HG03139 (cell line): ENCODE measurements at regions not wholly inside any gene's neighbourhood (a gene's known extent, or its start where the extent isn't known, plus 50 kb on each side); places are given as distances from the start of the nearest gene placed in this dataset.
"Not testable (repeated sequence)": the region's sequence is repeated elsewhere in the genome, so short reads cannot be mapped to it uniquely, and the experiment has no call there.

Source experiments
- ATAC-seq: cut with Tn5 transposase; IDR thresholded peaks from one replicate; pipeline ENCODE4 v1.9.1; 2021; ENCODE audit not compliant: unreplicated experiment

DNA sequence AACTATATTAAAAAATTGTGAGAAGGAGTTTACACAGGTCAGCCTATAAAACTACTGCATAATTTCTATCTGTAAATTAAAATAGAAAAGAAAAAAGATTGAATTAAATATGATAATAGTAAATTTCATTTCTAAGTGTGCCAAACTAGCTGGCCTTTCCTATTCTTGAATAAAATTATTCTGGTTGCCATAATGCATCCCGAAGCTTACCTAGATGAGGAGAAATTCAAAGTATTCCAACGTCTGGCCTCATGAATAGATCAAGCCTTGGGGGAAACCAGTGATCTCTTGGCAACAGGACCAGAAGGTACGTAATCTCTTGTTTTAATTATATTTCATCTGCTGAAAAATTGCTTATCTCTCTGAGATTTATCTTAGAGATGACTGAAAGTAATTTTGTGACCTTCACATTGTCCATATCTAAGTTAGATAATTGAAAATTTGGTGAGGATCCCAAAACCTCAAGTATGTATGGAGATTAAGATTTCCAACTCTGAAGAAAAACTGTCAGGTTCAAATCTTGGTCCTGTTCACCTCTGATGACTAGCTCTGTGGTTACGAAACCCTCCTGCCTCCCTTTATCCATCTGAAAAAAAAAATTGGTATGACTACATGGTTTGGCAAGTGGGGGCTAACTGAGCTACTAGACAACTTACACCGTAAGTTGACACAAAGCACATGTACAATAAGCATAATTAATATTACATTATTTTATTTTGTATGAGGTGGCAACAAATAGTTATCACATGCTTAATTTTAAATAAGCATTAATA lies 891.4 kb upstream of the ADAMTS5 start:
- not testable (repeated sequence) for ATAC-seq

DNA sequence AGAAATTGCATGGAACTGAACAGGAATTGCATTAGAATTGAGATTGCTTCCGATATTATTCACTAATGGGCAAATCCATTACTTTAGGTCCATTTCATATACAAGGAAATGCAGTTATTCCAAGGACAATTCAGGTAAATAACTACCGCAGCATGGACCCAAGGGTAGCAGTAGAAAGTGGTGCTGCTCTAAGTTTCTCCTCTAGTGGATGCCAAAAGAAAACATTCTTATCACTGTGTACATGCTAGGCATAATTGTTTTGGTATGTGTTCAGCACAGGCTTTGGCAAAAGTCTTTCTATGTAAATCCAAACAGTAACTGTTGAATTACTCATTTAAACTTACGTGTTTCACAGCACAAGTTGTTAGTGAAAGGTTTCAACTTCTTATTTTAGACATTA lies 890.1 kb upstream of the ADAMTS5 start:
- not testable (repeated sequence) for ATAC-seq

DNA sequence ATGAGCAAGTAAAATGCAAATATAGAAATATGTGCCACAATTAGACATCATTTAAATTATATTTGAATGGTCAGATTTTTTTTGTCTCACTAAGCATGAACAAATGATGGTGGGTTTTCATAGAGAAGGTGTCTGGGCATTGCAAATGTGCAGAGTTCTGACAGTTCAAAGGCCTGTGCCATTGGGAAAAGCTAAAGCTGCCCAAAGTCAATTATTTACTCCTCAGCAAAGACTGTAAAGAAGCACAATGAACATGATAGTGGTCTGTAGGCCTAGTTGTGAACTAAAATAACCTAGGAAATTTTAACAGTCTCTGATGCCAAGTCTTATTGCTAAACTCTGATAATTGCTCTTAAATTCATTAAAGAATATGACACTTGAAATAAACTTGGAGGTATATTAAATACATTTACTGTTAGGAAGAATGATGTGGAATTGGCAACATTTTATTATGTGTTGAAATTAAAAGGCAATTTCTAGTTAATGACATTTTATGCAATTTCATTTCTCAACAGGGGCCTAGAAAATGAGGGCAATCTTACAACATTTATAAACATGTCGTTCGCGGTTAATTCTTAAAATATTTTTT lies 874.3 kb upstream of the ADAMTS5 start:
- no peak for ATAC-seq

DNA sequence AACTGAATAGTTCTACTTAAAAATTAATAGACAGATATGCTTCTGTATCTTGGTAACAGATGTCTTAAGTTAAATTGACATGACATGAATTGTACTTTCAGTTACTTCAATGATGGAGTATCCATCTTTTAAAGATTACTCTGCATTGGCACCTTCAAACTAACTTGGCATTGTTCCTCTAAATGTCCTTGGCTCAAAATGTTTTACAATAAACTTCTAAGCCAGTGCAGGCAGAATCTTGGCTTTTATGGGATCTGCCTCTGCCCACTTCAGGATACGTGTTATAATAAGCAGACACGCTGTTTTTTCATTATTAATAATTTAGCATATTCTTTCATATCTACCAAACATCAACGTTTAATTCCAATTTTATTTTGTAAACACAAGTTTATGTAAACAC lies 873.4 kb upstream of the ADAMTS5 start:
- ATAC-seq = no peak

DNA sequence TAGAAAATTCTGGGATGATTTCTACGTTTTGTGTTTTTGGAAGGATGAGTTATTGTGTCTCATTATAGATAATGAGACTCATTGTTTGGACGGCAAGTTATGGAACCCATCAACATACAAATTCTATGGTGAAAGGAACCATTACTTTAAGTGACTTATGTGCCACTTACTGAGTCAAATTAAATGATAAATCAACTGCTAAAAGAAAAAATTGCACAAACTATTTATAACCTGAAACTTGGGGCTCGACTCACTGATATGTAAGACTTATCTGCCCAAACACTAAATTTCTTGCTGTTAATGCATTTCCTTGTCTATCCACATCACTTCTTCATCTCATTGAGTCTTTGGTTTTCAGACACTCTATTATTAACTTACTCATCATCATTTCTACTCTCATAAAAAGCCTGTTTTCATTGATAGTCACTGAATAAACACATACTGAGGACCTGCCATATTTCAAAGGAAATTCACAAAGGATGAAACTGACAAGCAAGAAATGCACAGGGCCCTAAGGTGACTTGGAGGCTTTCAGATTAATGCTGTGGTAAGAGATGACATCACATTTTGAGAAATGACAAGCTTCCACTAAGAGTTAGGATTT lies 872.7 kb upstream of the ADAMTS5 start:
- no peak for ATAC-seq

DNA sequence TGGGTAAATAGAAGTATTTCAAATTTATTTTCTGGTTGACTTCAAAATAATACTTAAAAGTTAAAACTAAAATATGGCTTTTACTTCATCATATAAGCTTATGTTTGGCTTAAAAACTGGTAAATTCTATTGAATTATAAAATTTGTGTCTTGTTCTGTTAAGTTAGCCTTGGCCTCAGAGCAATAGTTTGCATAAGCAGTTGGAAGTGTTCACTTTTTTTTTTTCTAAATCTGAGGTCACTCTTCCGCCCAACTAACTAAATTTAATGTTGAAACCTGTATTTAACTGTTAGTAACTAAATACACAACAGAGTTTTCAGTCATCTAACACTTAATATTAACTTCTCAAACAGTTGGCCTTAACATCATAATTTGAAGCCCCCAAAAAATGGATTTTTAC lies 871.7 kb upstream of the ADAMTS5 start:
- ATAC-seq = no peak

DNA sequence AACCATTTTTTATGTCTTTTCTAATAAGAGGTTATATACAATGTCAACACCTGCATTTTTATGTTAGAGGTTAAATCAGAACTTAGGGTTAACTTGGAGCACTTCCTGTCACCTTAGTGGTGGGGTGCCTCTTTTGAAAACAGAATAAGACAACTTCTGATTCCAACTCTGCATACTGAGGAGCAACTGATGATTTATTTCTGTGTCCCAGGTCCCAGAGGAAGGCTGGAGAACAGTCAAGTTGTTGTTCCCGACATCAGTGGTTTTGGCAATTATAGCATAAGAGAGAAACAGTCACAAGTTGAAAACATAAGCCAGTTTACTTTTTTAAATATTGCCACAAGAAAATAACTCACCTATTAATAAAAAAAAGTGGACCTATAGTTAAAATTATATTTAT lies 871.0 kb upstream of the ADAMTS5 start:
- ATAC-seq = no peak

DNA sequence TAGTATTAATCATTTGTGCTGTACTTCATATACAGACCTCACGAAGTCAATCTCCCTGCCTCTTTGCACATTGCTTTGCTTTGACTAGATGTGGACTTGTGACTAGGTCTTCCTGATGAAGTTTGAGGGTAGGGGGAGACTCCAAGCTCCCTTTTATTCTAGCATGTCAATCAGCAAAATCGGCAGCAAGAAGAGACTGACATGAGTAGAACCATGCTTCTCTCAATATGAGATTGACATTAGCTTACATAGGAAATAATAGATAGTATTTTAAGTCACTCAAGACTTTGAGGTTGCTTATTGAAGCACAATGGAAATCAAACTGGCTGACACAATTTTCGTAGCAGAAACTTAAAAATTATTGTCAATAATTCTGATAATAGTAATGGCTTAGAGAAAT lies 866.4 kb upstream of the ADAMTS5 start:
- no peak for ATAC-seq

DNA sequence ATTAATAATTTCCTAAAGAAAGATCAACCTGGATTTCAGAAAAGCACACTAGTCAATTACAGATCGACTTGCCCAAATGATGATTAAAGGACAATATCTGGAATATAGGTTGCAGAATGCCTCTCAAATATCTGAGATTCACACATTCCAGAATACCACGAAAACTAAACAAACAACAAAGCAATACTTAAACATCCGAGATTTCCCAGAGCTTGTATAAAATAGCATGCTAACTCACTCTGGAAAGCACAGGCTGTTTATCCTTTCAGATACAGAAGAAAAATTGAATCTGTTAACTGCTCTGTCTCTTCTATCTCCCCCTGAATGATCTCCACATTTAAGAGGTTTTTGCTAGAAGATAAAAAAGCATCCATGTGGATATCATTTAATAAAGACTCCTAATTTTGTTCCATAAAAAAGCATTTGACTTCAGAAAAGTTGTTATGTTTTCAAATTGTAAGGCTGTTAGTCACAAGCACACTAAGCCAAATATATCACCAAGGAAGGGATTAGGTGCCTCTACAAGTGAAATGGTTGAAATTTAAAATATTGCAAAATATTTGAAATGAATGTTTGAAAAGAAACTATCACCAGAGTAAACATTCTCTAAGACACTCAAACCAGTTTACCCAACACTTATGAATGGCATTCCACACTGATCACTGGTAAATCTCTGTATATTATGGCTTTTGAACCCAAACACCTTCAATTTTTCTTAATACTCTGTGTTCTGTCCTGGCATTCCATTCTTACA lies 865.1 kb upstream of the ADAMTS5 start:
- ATAC-seq = no peak

DNA sequence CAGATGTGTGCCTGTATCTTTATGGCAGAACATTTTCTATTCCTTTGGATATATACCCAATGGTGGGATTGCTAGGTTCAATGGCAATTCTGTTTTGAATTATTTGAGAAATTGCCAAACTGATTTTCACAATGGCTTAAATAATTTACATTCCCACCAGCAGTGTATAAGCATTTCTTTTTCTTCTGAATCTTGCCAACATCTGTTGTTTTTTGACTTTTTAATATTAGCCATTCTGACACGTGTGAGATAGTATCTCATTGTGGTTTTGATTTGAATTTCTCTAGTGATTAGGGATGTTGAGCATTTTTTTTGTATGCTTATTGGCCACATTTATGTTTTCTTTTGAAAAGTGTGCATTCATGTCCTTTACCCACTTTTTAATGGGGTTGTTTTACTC lies 864.3 kb upstream of the ADAMTS5 start:
- no peak for ATAC-seq

DNA sequence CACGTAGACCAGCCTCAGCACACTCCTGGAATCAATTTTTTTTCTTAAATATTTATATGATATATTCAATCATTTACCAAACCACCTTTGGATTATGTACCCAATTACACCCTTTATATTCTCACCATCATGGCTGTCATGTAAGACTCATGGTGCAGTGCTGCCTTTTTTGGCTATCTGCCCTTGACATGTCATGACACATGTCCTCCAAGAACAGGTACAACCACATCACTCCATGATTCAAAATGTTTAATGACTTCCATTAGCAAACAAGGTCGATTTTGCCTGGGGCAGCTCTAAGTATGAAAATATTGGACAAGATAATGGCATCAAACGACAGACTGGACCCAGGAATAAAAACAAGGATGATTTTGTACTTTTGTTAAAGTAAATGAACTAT lies 861.1 kb upstream of the ADAMTS5 start:
- no peak for ATAC-seq

DNA sequence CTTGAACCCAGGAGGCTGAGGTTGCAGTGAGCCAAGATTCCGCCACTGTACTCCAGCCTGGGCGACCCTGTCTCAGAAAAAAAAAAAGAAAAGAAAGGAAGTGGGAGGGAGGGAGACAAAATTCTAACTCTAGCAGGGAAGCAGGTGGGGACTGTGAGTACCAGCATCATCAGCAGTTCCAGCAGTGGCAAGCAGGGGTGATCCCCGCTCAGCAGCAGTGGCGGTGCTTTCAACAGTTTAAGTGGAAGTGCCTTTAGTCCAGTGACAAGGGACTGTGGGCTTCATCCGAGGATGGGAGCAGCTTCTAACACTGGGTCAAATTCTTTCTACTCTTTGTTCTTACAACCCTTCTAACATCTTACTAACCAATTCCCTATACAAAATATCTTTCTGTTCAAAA lies 858.1 kb upstream of the ADAMTS5 start:
- no peak for ATAC-seq

DNA sequence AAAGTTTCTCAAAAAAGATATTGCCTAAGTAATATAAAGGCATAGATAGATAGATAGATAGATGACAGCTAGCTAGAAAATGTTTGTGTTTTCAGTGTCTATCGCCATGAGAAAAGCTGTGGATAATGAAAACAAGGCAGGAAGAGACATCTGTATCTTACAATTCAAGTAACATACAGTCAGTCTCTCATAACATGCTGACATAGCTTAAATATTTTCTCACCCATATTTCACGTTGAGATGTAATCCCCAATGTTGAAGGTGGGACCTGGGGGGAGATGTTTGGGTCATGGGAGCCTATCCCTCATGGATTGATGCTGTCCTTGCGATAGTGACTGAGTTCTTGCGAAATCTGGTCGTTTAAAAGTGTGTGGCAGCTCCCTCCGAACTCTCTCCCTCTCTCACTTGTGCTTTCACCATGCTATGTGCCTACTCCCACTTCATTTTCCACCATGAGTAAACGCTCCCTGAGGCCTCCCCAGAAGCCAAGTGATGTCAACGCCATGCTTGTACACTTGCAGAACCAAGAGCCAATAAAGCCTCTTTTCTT lies 856.8 kb upstream of the ADAMTS5 start:
- no peak for ATAC-seq

DNA sequence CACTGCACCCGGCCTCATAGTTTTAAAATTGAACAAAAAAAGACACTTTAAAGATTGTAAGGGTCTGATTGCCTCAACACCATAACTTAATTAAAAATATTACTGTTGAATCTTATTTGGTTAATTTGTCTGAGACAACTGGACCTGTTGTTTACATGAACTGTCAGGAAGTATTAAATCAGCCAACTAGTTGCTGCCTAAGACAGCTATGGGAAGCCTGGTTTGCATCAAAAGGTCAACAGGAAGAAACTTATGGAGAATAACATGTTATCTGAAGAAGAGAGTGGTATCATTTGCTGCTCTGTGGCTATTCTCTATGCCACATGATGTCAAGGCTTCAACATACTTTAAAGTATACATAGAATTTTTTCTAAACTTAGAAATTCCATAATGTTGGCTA lies 853.5 kb upstream of the ADAMTS5 start:
- ATAC-seq = no peak

DNA sequence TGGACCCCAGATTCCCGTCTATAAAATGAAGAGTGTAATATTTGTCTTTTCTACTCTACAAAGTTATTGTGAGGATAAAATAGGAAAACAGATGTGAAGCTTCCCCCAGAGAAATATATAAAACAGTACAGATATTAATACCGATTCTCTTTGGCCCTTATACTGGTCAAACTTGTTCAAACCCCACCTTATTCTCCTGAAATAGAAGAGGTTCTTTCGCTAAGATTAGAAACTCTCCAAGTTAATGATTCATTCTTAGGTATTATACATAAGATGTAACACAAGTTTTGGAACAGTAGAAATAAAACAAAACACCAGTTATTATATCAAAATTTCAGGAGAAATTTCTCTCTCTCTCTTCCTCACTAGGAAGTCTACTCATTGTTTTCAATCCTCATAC lies 852.4 kb upstream of the ADAMTS5 start:
- ATAC-seq = no peak

DNA sequence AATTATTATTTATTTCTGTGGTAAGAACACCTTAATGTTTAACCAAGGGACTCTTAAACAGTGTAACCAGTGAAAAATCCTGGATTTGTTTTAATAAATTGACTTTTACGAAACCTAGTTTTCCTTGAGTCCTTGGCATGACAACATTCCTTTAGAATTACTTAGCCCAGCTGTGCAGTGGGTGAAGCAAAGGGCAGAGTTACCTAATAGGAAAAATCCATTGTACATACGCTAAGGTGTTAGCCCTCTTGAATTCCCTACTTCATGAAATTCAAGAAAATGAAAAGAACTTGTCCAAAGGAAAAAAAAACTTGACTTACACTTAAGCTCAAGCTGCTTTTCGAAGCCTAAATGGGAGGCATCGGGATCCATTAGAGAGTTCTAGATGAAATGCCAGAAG lies 852.0 kb upstream of the ADAMTS5 start:
- no peak for ATAC-seq

DNA sequence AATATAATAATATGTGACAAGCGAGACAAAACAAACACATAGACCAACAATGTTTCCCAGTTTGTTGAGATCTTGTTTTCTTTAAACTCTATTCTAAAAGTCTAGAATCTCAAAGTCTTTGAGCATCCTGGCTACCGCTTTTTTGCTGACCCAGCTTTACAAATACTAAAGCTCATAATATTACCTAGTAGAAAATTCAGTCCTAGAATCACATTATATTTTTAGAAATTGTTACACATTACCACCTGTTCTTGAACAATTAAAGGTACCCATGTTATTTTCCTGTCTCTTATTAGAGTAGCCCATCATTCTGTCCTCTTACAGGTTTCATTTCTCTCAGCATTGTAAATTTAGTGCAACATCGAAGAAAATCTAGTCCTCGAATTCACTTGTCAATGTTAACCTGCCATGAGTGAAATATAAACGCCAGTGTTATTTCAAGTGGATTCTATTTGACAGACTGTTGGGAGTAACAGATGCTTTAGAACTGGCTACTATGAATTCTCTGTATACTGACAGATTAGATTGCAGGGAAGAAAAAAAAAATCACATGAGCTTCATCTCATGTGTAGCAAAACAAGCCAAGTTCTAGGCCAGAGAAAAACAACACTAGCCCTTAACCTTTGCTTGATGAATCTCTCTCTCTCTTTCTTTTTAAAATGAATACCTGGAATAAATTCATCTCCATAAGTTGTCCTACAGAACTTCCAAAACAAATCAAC lies 851.2 kb upstream of the ADAMTS5 start:
- ATAC-seq = no peak

DNA sequence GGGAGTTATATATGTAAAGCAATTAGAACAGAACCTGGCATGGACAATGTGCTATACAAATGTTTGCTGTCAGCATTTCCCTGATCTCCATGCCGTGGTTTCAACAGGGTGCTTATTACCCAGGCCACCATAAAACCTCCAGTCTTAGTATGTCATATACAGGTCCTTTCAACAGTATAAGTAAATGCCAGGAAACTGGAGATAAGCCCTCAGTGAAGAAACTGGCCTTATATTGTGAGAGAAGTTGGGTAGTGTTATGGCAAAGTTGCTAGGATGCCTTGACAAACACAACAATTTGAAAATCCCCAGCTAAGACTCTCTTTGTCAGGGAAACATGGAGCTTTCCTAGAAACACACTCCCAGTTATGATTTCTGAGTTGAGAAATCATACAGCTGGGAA lies 850.2 kb upstream of the ADAMTS5 start:
- no peak for ATAC-seq

DNA sequence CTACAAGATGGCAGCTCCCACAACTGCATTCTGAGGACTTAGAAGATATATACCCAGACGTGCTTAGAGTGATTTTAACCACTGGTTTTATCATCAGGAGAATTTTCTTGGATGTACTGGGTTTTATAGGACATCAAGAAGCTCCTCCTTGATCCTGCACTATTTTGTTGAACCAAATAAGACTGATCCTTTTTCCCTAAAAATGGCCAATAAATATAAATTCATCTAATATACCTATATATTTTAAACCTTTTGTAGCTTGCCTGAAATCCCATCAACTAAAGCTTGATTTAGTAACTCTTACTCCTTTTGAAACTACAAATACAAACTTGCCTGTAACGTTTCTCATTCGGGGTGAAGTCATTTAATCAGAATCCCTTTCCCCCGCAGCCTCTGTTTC lies 849.4 kb upstream of the ADAMTS5 start:
- no peak for ATAC-seq

DNA sequence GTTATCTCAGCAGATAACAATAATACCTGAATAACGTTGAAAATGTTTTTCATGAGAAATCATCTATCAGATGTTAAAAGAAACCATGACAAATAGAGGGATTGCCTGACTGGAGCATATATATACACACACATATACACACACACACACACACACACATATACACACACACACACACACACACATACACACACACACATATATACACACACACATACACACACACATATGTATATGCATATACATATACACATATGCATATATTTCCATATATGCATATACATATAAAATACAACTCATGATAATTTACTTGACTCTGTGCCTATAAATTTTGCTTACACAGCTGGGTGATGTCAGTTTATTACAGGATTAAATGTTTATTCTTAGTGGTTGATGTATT lies 847.3 kb upstream of the ADAMTS5 start:
- ATAC-seq = no peak

DNA sequence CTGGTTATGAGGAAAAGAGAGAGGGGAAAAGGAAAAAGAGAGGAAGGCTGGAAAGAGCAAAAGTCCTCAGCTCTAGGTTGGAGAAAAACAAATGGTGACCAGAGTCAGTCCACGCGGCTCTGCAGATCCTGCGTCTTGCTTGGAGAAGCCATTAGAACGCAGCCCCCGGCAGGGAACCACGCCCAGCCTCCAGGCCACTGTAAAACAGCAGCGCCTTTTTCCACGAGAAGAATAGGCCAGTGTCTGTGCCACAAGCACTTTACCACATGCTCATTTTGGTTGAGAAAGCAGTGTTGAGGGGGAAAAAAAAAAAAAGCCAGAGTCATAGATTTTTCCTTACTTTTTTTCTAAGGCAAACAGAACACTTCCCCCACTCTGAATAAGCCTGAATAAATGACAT lies 846.9 kb upstream of the ADAMTS5 start:
- no peak for ATAC-seq
